ENCODE measurements at regions not wholly inside any gene's neighbourhood (a gene's known extent, or its start where the extent isn't known, plus 50 kb on each side); places are given as distances from the start of the nearest gene placed in this dataset.

GRCh38 chr5:124652514-124652819 lies 94.0 kb downstream of the ZNF608 start:
- TF ChIP-seq, protein P1, sequence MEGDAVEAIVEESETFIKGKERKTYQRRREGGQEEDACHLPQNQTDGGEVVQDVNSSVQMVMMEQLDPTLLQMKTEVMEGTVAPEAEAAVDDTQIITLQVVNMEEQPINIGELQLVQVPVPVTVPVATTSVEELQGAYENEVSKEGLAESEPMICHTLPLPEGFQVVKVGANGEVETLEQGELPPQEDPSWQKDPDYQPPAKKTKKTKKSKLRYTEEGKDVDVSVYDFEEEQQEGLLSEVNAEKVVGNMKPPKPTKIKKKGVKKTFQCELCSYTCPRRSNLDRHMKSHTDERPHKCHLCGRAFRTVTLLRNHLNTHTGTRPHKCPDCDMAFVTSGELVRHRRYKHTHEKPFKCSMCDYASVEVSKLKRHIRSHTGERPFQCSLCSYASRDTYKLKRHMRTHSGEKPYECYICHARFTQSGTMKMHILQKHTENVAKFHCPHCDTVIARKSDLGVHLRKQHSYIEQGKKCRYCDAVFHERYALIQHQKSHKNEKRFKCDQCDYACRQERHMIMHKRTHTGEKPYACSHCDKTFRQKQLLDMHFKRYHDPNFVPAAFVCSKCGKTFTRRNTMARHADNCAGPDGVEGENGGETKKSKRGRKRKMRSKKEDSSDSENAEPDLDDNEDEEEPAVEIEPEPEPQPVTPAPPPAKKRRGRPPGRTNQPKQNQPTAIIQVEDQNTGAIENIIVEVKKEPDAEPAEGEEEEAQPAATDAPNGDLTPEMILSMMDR (IDR thresholded peaks at IDR 0.05) = no peak
- TF ChIP-seq POLR2A (IDR thresholded peaks at IDR 0.05) = no peak

Data from lower leg skin (tissue), 3 donors.